ENCODE measurements at regions not wholly inside any gene's neighbourhood (a gene's known extent, or its start where the extent isn't known, plus 50 kb on each side); places are given as distances from the start of the nearest gene placed in this dataset.

DNA sequence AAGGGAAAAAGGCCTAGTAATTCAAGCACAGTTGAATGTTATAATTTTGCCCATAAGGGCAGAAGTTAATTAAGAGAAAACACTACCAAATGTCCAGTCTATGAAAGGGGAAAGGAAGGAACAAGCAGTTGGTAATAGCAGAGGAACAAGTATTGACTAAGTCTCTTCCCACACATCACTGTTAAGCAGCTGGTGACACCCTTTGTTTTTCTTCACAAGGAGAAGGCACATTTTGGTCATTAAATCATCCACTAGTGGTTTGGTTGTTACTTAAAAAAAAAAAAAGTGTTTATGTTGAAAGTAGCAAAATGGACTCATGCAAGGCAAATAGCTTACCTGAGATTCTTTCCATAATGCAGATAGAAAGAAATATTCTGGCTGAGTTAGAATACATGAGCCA is 321.4 kb upstream of the NECTIN3 start:
- no peak for DNase-seq
- H3K36me3 ChIP-seq (ENCODE audit: control insufficient read depth, insufficient read depth, low read length), result no peaks in the 10 kb centered on the region
- Mint-ChIP-seq H3K4me1 (no peaks in the 10 kb centered on the region), H3K36me3 (no peaks in the 10 kb centered on the region), H3K27me3 (ENCODE audit: low read depth in 2 of 2) (no peaks in the 10 kb centered on the region), H3K27ac (no peak overlapping the region), H3K9me3 (peaks cover 4% of the 10 kb centered on the region in 2 donors), H3K4me3 (no peak overlapping the region)
- TF ChIP-seq, protein P1, sequence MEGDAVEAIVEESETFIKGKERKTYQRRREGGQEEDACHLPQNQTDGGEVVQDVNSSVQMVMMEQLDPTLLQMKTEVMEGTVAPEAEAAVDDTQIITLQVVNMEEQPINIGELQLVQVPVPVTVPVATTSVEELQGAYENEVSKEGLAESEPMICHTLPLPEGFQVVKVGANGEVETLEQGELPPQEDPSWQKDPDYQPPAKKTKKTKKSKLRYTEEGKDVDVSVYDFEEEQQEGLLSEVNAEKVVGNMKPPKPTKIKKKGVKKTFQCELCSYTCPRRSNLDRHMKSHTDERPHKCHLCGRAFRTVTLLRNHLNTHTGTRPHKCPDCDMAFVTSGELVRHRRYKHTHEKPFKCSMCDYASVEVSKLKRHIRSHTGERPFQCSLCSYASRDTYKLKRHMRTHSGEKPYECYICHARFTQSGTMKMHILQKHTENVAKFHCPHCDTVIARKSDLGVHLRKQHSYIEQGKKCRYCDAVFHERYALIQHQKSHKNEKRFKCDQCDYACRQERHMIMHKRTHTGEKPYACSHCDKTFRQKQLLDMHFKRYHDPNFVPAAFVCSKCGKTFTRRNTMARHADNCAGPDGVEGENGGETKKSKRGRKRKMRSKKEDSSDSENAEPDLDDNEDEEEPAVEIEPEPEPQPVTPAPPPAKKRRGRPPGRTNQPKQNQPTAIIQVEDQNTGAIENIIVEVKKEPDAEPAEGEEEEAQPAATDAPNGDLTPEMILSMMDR (IDR thresholded peaks at IDR 0.05), result no peak
- H3K27me3 ChIP-seq (ENCODE audit: control insufficient read depth, insufficient read depth, low read length), result no peaks in the 10 kb centered on the region
- H3K9me3 ChIP-seq (ENCODE audit: control insufficient read depth, insufficient read depth, low read length), result no peaks in the 10 kb centered on the region
- no peaks in the 10 kb centered on the region for H3K4me1 ChIP-seq (ENCODE audit: control insufficient read depth, insufficient read depth, low read length)
- ATAC-seq, result no peak
- no peak overlapping the region for H3K4me3 ChIP-seq (ENCODE audit: low read length)
- intact Hi-C loops (cut with micrococcal nuclease), result no loop called here
- no peak overlapping the region for H3K27ac ChIP-seq (ENCODE audit: low read length)

DNA sequence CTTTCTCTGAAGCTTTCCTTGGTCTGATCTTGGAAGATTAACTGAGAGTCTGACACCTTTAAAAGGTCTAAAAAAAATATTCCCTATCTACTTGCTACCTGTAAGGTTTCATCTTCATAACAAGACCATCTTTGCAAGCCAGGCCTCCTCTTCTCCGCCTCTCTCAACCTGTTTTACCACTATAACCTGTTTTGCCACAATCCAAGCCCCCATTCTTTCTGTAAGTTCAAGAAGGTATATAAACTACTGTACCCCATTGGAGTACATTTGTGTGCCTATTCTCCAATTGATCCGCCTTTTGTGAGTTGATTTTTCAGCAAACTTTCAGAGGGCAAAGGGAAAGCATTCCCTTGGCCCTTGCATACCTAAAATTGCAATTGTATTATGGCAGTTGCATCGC is 319.3 kb upstream of the NECTIN3 start:
- Mint-ChIP-seq H3K27me3 (ENCODE audit: low read depth in 2 of 2) (no peaks in the 10 kb centered on the region), H3K4me3 (no peak overlapping the region), H3K4me1 (no peaks in the 10 kb centered on the region), H3K36me3 (no peaks in the 10 kb centered on the region), H3K27ac (no peak overlapping the region), H3K9me3 (peaks cover under 1 to 3% of the 10 kb centered on the region in 2 donors)
- intact Hi-C loops (cut with micrococcal nuclease), result no loop called here
- no peak overlapping the region for H3K27ac ChIP-seq (ENCODE audit: low read length)
- no peak for ATAC-seq
- no peaks in the 10 kb centered on the region for H3K9me3 ChIP-seq (ENCODE audit: control insufficient read depth, insufficient read depth, low read length)
- 76% methylated on average over 3 of the region's 3 CpGs for WGBS (ENCODE audit: insufficient coverage)
- H3K27me3 ChIP-seq (ENCODE audit: control insufficient read depth, insufficient read depth, low read length), result no peaks in the 10 kb centered on the region
- no peak overlapping the region for H3K4me3 ChIP-seq (ENCODE audit: low read length)
- TF ChIP-seq, protein P1 (IDR thresholded peaks at IDR 0.05), result no peak
- DNase-seq, result no peak
- no peaks in the 10 kb centered on the region for H3K4me1 ChIP-seq (ENCODE audit: control insufficient read depth, insufficient read depth, low read length)
- H3K36me3 ChIP-seq (ENCODE audit: control insufficient read depth, insufficient read depth, low read length), result no peaks in the 10 kb centered on the region

DNA sequence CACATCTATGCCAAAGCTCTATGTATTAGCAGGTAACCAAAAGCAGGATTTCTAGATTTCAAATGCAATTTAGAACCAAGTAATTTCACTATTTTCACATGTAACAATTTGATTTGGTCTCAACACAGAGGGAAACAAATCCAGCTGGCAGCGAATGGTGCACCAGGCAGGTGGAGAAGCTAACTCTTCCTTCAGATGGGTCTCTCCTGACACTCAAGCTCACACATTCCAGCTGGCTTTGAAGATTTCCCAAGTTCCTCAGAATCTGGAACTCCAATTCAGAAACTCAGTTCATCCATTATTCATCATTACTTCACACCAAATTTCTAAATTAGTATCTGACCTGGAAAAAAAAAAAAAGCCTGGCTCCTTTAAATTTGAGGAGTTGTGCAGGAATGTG is 318.1 kb upstream of the NECTIN3 start:
- no peaks in the 10 kb centered on the region for H3K27me3 Mint-ChIP-seq (ENCODE audit: low read depth in 2 of 2)
- H3K4me3 Mint-ChIP-seq, result no peak overlapping the region
- intact Hi-C loops (cut with micrococcal nuclease), result no loop called here
- TF ChIP-seq, protein P1 (IDR thresholded peaks at IDR 0.05), result no peak
- H3K36me3 Mint-ChIP-seq, result no peaks in the 10 kb centered on the region
- H3K4me1 ChIP-seq (ENCODE audit: control insufficient read depth, insufficient read depth, low read length), result no peaks in the 10 kb centered on the region
- H3K27ac Mint-ChIP-seq, result no peak overlapping the region
- no peaks in the 10 kb centered on the region for H3K36me3 ChIP-seq (ENCODE audit: control insufficient read depth, insufficient read depth, low read length)
- no peaks in the 10 kb centered on the region for H3K27me3 ChIP-seq (ENCODE audit: control insufficient read depth, insufficient read depth, low read length)
- no peak for DNase-seq
- no peak overlapping the region for H3K27ac ChIP-seq (ENCODE audit: low read length)
- H3K4me1 Mint-ChIP-seq, result no peaks in the 10 kb centered on the region
- no peak for ATAC-seq
- H3K9me3 Mint-ChIP-seq, result peaks cover 0 to 3% of the 10 kb centered on the region in 2 donors
- WGBS (ENCODE audit: insufficient coverage), result 94% methylated on average over 1 of the region's 1 CpG
- H3K4me3 ChIP-seq (ENCODE audit: low read length), result no peak overlapping the region
- no peaks in the 10 kb centered on the region for H3K9me3 ChIP-seq (ENCODE audit: control insufficient read depth, insufficient read depth, low read length)

DNA sequence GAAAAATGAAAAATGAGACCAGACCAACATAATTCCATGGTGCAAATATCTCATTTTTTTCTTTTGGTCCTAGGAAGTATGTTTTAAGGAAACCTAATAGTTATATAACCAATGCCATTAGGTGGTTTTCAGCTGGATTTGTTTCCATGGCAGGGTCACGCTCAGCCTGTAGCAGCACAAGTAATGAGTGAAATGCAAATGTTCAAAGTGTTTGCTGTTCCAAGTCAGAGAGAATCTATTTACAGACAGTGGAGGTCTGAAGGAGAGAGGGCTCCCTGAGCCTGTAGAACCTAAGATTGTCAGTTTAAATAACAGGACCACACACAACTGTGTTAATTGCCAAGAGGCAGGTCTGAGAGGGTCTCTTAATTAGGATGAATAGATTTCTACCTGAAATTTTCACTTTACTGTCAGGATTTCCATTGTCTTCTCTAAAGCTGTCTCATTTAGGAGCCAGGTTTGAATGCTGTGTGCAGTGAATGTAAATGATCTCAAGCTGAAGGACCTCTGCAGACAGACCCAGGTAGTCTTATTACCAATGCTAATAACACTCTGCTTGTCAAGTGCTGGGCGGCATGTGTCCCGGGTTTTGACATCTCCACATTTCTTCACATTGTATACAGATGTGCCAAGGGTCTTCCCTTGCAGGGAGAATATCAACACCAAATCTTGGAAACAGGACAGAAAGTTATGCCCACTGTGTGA is 317.3 kb upstream of the NECTIN3 start:
- intact Hi-C loops (cut with micrococcal nuclease), result no loop called here
- Histone ChIP-seq H3K4me1 (ENCODE audit: control insufficient read depth, insufficient read depth, low read length) (no peaks in the 10 kb centered on the region), H3K36me3 (ENCODE audit: control insufficient read depth, insufficient read depth, low read length) (no peaks in the 10 kb centered on the region), H3K27ac (ENCODE audit: low read length) (no peak overlapping the region), H3K9me3 (ENCODE audit: control insufficient read depth, insufficient read depth, low read length) (no peaks in the 10 kb centered on the region), H3K27me3 (ENCODE audit: control insufficient read depth, insufficient read depth, low read length) (no peaks in the 10 kb centered on the region), H3K4me3 (ENCODE audit: low read length) (no peak overlapping the region)
- no peaks in the 10 kb centered on the region for H3K27me3 Mint-ChIP-seq (ENCODE audit: low read depth in 2 of 2)
- ATAC-seq (no peak), DNase-seq (no peak)
- H3K4me3 Mint-ChIP-seq, result no peak overlapping the region
- TF ChIP-seq, protein P1 (IDR thresholded peaks at IDR 0.05), result no peak
- H3K9me3 Mint-ChIP-seq, result peaks cover 0 to 3% of the 10 kb centered on the region in 2 donors
- no peaks in the 10 kb centered on the region for H3K36me3 Mint-ChIP-seq
- H3K27ac Mint-ChIP-seq, result no peak overlapping the region
- WGBS (ENCODE audit: insufficient coverage), result 80% methylated on average over 2 of the region's 3 CpGs
- H3K4me1 Mint-ChIP-seq, result no peaks in the 10 kb centered on the region
